Iris pigment epithelial cell (primary cell): ENCODE measurements at regions not wholly inside any gene's neighbourhood (a gene's known extent, or its start where the extent isn't known, plus 50 kb on each side); places are given as distances from the start of the nearest gene placed in this dataset.

Experiments used
- DNase-seq: peaks from one replicate; pipeline ENCODE4 v3.0.0-alpha.2; 2011; ENCODE audit warnings: low read depth

- no peak for DNase-seq
Observed at GRCh38 chr12:66915306-66915904, 236.5 kb upstream of the GRIP1 start.

- no peak for DNase-seq
Observed at GRCh38 chr12:66916189-66916588, 237.3 kb upstream of the GRIP1 start.

GRCh38 chr12:66919466-66919865 is 240.6 kb upstream of the GRIP1 start:
- no peak for DNase-seq

GRCh38 chr12:66920205-66920604 is 241.3 kb upstream of the GRIP1 start:
- DNase-seq, result no peak

GRCh38 chr12:66921151-66921550 is 242.3 kb upstream of the GRIP1 start:
- DNase-seq, result no peak

- DNase-seq, result no peak
Observed at GRCh38 chr12:66925083-66925482, 246.2 kb upstream of the GRIP1 start.

- DNase-seq, result no peak
Observed at GRCh38 chr12:66929121-66929520, 250.2 kb upstream of the GRIP1 start.

- no peak for DNase-seq
Observed at GRCh38 chr12:66931091-66931490, 252.2 kb upstream of the GRIP1 start.

- DNase-seq, result no peak
Observed at GRCh38 chr12:66932126-66932525, 253.2 kb upstream of the GRIP1 start.

- no peak for DNase-seq
Observed at GRCh38 chr12:66934302-66935062, 255.6 kb upstream of the GRIP1 start.

- no peak for DNase-seq
Observed at GRCh38 chr12:66941150-66941549, 262.3 kb upstream of the GRIP1 start.

GRCh38 chr12:66942741-66943465 is 264.0 kb upstream of the GRIP1 start:
- no peak for DNase-seq

- no peak for DNase-seq
Observed at GRCh38 chr12:66944365-66944764, 265.5 kb upstream of the GRIP1 start.

- no peak for DNase-seq
Observed at GRCh38 chr12:66945189-66945817, 266.4 kb upstream of the GRIP1 start.

- no peak for DNase-seq
Observed at GRCh38 chr12:66947119-66947518, 268.2 kb upstream of the GRIP1 start.

- DNase-seq, result no peak
Observed at GRCh38 chr12:66952668-66953067, 273.8 kb upstream of the GRIP1 start.

GRCh38 chr12:66956300-66956699 is 277.4 kb upstream of the GRIP1 start:
- DNase-seq, result no peak

GRCh38 chr12:66959276-66959675 is 280.4 kb upstream of the GRIP1 start:
- DNase-seq, result no peak

GRCh38 chr12:66960006-66960405 is 281.1 kb upstream of the GRIP1 start:
- no peak for DNase-seq

- no peak for DNase-seq
Observed at GRCh38 chr12:66960704-66961690, 282.1 kb upstream of the GRIP1 start.

- no peak for DNase-seq
Observed at GRCh38 chr12:66962290-66962689, 283.4 kb upstream of the GRIP1 start.

GRCh38 chr12:66963901-66964300 is 285.0 kb upstream of the GRIP1 start:
- no peak for DNase-seq
